Epithelial cell of prostate (primary cell): ENCODE measurements at regions not wholly inside any gene's neighbourhood (a gene's known extent, or its start where the extent isn't known, plus 50 kb on each side); places are given as distances from the start of the nearest gene placed in this dataset.
"Not testable (repeated sequence)": the region's sequence is repeated elsewhere in the genome, so short reads cannot be mapped to it uniquely, and the experiment has no call there.

Experiments
- DNase-seq: peaks from one replicate; pipeline ENCODE4 v3.0.0-alpha.2; 2011; ENCODE audit warnings: low read depth, low spot score
- H3K27ac ChIP-seq: fragments of 450-650 bp; 2 replicates; pipeline ENCODE4 v1.5.1; 2017; ENCODE audit warnings: mild to moderate bottlenecking

DNA sequence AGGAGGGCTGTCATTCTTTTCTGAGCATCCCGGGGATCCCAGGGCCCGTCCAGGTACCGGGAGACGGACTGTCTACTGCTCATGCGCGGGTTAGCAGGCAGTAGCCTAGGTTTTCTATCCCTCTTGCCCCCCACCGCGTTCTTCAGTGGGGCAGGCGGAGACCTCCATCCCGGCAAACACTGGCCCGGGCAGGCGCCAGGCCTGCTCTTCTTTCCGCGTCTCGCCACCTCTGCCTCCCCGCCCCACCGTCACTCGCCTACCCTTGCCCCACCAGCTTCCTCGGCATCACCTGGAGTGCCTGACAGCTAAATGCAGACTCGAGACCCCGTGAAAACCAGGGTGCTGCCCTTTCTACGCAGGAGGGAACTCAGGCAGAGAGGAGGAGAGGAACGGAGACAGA is 1937.7 kb upstream of the DEFB115 start:
- H3K27ac ChIP-seq = no peak overlapping the region
- no peak for DNase-seq

DNA sequence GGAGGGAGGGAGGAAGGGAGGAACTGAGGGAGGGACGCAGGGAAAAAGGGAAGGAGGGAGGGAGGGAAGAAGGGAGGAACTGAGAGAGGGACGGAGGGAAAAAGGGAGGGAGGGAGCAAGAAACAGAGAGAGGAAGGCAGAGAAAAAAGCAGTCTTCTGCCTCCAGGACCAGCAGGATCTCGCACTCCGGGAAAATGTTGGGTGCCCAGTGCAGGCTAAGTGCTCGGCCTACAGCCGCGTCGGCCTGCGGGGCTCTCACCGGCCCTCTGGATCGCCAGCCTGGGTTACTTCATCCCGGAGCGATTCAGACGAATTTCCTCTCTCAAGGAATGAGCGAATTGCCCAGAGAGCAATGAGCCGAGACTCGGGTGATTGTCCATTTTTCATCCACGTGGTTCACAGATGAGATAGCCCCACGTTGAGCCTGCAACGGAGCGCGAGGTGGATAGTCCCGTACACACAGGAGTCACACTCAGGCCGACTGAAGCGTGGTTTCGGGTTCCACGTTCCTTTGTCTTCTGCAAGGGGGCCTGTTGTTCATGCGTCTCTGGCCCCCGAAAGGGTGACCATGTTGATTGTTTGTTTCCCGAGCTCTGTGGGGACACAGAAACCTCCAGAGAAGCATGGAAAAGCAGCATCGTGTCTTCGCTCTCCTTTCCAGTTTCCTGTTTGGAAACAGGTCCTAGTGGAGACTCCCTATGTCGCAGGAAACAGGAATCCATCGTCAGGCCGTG is 1937.1 kb upstream of the DEFB115 start:
- H3K27ac ChIP-seq, DNase-seq: not testable (repeated sequence)

DNA sequence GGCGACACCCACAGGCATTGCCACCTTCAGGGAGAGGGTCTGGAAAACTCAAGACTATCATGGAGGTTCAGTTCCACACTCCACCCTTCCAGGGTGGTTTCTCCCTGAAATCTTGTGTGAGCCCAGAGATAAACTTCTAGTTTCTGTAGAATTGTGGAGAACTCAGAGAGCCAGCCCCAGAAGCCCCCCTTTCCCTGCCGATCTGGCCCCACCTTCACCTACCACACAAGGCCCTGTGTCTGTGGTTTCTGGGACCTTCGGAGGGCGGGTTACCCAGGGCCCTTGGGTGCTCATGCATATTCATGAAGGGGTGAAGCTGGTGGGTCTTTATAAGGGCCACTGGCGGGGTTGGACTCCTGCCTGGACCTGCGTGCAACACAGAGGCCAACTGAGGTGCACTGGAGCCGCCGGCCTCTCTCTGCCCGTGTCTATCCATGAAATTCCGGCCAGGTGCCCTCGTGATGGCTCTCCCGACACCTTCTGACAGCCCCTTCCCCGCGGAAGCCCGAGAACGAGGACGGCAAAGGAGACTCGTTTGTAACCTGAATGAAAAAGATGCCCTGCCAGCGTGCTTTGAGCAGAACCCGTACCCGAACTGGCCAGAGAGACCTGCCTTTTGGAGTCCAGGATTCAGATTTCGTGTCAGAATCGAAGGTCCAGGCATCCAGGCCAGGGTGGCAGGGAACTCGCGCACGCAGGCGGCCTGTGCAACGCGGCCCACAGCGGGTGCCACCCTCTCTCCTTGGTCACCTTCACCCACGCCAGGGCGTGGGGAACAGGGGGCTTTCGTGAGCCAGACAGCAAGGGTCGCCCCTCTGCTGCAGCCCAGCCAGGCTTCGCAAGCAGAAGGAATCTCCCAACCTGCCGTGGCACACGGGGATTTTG is 1933.6 kb upstream of the DEFB115 start:
- H3K27ac ChIP-seq, DNase-seq: not testable (repeated sequence)

DNA sequence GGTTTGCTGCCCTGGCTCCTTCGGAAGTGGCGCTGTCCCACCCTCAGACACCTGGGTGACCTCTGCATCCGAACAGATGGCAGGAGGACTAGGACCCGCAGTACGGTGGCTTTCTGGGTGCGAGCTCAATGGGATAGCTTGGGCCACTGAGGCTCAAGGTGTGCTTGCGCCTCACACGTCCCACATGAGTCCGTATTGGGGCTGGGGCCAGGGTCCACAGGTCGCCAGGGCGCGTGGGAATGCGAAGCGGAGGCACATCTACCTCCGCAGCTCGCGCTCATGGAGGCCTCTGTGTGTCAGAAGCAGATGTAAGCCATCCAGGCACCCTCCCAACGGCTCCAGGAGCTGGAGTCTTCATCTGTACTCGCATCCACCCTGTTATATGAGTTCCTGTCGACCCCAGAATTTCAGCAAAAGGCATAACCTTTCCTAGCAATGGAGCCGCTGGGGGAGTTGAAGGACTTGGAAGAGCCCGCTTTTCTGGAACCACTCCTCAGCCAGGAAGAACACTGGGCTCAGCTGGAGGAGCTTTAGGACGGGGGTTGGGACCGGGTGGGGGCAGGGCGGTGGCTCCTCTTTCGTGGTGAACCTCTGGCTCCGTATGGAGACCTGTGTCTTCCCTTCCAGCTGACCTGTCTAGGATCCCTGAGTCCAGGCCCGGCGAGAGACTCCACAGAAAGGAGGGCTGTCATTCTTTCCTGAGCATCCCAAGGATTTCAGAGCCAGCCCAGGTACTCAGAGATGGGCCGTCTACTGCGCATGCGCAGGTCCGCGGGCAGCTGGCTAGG is 1932.8 kb upstream of the DEFB115 start:
- not testable (repeated sequence) for H3K27ac ChIP-seq, DNase-seq

DNA sequence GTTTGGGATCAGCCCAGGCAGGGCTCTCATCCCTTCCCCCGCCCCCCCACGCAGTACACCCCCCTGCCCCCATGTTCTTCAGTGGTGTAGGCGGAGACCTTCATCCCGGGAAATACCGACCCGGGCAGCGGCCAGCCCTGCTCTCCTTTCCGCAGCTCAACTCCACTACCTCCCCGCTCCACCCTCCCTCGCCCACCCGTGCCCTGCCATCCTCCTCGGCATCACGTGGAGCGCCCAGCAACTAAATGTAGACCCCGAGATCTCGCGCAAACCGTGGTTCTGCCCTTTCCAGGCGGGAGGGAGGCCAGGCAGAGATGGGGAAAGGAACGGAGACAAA is 1932.2 kb upstream of the DEFB115 start:
- no peak overlapping the region for H3K27ac ChIP-seq
- no peak for DNase-seq

DNA sequence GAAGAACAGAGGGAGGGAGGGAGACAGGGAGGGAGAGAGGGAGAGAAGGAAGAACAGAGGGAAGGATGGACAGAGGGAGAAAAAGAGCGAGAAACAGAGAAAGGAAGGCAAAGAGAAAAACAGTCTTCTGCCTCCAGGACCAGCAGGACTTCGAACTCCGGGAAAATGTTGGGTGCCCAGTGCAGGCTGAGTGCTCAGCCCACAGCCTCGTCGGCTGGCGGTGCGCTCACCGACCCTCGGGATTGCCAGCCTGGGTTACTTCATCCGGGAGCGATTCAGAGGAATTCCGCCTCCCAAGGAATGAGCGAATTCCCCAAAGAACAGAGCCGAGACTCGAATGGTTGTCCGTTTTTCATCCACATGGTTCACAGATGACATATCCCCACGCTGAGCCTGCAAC is 1931.7 kb upstream of the DEFB115 start:
- not testable (repeated sequence) for H3K27ac ChIP-seq, DNase-seq

- no peak for DNase-seq
Observed at GRCh38 chr20:29326376-29327070, 1930.9 kb upstream of the DEFB115 start.

GRCh38 chr20:29327600-29328420 is 1929.7 kb upstream of the DEFB115 start:
- DNase-seq, H3K27ac ChIP-seq: not testable (repeated sequence)

More at GRCh38 chr20:29326376-29327070, 1930.9 kb upstream of the DEFB115 start:
- no peak overlapping the region for H3K27ac ChIP-seq

DNA sequence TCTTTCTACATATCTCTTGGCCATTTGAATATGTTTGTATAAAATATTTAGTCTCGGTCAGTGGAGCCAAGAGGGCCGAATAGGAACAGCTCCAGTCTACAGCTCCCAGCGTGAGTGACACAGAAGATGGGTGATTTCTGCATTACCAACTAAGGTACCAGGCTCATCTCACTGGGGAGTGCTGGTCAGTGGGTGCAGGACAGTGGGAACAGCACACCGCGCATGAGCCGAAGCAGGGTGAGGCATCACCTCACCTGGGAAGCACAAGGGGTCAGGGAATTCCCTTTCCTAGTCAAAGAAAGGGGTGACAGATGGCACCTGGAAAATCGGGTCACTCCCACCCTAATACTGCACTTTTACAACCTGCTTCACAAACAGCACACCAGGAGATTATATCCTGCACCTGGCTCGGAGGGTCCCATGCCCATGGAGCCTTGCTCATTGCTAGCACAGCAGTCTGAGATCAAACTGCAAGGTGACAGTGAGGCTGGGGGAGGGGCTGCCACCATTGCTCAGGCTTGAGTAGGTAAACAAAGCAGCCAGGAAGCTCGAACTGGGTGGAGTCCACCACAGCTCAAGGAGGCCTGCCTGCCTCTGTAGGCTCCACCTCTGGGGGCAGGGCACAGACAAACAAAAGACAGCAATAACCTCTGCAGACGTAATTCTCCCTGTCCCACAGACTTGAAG is 1926.9 kb upstream of the DEFB115 start:
- not testable (repeated sequence) for DNase-seq, H3K27ac ChIP-seq

DNA sequence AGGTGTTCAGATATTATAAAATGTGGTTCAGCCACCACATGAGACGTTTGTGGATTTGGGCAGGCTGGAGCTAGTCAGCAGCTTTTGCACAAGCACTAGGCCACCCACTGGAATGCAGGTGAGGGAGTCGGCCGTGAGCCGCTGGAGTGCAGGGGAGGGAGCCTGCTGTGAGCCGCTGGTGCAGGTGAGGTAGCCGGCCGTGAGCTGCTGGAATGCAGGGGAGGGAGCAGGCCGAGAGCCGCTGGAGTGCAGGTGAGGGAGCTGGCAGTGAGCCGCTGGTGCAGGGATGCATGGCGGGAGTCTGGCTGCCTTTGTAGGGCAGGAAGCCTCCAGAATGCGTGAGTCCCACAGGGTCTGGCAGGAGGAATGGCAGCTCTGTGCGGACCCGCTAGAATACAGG is 1907.6 kb upstream of the DEFB115 start:
- H3K27ac ChIP-seq = no peak overlapping the region

DNA sequence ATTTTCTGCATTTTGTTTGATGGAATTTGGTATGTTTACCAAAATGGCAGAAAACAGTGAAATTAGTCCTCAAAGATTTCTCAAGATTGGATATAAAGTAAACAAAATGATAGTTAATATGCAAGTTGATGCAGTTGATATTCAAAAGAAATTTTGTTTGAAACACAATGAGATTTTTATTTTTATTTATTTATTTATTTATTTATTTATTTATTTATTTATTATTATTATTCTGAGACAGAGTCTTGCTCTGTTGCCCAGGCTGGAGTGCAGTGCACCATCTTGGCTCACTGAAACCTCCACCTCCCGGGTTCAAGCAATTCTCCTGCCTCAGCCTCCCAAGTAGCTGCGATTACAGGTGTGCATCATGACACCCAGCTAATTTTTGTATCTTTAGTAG is 1881.5 kb upstream of the DEFB115 start:
- not testable (repeated sequence) for H3K27ac ChIP-seq, DNase-seq

More for the DNA sequence above, 1907.6 kb upstream of the DEFB115 start:
- no peak for DNase-seq

DNA sequence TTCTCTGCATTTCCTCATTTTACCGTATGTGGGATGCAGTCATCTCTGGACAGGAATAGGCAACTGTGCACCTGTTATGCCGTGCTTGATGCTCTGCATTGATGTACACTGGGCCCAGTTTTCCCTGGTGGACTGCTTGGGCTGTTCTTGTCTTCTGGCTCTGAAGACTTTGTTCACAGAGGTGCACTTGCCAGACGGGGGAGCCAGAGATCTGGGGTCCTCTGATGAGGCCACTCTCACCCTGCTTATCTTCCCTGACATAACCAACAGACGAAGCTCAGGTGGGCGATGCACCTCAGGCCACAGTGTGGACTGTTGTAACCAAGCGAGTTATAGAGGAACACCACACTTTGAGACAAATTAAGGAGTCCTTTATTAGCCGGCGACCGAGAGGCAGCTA is 1864.6 kb upstream of the DEFB115 start:
- not testable (repeated sequence) for DNase-seq, H3K27ac ChIP-seq

DNA sequence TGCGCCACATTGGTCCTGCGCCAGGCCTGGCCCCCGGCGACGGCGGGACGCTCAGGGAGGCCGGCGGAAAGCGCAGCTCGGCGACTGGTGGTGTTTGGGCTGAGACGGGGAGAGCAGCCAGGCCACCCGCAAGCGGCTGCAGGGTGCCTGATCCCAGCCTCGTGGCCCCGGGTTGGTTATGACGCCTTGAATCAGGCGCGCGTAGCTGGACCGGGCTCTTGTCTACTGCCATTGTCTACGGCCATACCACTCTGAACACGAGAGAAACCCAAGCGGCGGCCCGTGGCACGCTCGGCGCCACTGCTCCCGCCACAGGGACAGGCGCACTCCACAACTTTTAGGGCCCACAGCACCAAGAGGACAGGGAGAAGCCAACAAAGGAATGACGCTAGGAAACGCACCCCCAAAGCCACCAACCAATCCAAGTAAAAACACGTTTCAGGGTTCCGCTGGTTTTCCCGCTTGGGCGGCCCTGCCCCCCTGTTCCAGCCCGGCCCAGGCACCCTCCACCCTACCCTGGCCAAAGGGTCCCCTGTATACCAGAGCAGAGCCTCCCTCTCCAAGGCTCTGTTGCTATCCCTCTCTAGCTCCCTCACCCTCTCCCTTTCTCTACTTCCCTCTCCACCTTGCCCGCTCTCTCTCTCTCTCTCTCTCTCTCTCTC is 1849.3 kb upstream of the DEFB115 start:
- no peak overlapping the region for H3K27ac ChIP-seq
- no peak for DNase-seq

- DNase-seq, H3K27ac ChIP-seq: not testable (repeated sequence)
Observed at GRCh38 chr20:29408707-29409106, 1848.8 kb upstream of the DEFB115 start.

DNA sequence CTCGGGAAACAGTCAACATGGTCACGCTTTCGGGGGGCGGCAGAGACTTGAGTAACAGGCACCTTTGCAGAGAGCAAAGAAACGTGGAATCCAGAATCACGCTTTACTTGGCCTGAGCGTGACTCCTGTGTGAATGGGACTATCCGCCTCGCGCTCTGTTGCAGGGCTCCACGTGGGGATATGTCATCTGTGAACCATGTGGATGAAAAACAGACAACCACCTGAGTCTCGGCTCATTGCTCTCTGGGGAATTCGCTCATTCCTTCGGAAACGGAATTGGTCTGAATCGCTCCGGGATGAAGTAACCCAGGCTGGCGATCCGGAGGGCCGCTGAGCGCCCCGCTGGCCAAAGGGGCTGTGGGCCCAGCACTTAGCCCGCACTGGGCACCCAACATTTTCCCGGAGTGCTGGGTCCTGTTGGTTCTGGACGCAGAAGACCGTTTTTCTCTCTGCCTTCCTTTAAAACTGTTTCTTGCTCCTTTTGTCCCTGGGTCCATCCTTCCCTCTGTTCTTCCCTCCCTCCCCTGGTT is 1848.2 kb upstream of the DEFB115 start:
- DNase-seq, H3K27ac ChIP-seq: not testable (repeated sequence)

DNA sequence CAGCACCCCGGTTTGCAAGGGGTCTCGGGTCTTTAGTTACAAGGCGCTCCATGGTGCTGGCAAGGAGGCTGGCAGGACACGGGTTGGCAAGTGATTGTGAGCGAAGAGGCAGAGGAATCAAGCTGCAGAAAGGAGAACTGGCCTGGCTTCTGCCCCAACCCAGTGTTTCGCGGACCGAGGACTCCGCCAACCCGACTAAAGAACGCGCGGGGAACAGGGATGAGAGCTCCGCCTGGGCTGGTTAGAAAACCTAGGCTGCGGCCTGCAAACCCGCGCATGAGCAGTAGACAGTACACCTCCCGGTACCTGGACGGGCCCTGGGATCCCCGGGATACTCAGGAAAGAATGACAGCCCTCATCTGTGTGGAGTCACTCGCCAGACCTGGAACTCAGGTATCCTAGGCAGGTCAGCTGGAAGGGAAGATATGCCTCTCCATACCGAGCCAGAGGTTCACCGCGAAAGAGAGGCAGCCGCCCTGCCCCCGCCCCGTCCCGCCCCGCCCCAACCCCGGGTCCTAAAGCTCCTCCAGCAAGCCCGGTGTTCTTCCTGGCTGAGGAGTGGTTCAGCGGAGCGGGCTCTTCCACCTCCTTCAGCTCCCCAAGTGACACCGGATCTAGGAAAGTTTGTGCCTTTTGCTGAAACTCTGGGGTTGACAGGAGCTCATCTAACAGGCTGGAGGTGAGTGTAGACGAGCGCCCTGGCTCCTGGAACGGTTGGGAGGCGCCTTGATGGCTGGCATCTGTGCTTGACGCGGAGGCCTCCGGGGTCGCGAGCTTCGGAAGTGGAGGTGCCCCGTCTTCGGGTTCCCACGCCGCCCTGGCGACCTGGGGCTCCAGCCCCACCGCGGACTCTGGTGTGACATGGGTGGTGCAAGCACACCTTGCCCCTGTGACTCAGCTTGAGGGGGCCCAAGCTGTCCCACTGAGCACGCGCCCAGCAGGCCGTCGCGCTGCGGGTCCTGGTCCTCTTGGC is 1847.3 kb upstream of the DEFB115 start:
- DNase-seq = no peak
- H3K27ac ChIP-seq = no peak overlapping the region
